H4 (cell line): ENCODE measurements at regions not wholly inside any gene's neighbourhood (a gene's known extent, or its start where the extent isn't known, plus 50 kb on each side); places are given as distances from the start of the nearest gene placed in this dataset.
A peak's percentile ranks its signal among the peaks of the same experiment; 100 is the strongest.

Source experiments
- DNase-seq: peaks from one replicate; pipeline ENCODE4 v3.0.0-alpha.2; 2015; ENCODE audit warnings: low spot score

DNA sequence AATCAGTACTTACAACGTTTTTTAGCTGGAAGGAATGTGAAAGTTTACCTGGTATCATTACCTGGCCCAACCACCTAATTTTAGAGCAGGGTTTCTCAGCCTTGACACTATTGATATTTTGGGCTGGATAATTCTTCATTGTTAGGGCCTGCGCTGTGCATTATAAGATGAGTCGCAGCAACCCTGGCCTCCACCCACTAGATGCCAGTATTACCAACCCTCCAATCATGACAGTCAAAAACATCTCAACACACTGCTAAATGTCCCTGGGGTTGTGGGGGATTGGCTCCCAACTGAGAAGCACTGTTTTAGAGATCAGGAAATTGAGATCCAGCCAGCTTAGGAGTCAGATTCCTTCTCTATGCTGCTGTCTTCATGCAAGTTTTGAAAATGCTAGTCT, 265.3 kb upstream of the TCF4 start:
- no peak for DNase-seq

DNA sequence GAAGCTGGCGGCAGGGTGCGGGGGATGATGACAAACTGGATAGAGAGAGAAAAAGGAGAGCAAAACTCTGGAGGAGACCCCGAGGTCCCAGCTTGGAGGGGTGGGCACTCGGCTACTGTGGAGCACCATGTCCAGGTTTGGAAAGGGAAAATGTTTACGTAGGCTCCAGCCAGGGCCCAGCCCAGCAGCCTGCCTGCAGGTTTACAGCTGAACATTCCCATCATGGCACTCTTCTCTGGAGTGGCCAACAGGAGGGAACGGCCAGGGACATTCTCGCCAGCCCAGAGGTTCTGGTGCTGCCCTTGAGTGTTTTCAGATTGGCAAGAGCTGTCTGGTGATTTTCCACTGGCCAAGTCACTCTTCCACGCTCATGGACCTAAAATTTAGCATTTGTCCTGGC, 262.9 kb upstream of the TCF4 start:
- DNase-seq, result no peak

DNA sequence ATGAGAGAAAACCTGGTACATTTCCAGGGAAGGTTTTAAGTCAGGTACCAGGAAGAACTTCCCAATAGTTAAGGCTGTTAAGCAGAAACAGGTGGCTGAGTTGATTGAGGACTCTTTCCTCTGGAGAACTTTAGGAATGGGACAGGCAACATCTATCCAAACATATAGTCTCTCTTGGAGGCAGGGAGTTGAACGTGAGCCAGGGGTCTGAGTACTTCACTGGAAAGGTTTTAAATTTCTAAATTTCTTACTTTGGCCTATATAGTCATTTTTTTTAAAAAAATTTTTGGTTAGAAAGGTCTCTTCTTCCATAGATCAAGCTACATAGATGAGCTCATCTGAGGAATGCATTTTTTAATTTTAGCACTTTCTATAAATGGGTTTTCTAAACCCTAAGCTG, 261.4 kb upstream of the TCF4 start:
- DNase-seq, result no peak

DNA sequence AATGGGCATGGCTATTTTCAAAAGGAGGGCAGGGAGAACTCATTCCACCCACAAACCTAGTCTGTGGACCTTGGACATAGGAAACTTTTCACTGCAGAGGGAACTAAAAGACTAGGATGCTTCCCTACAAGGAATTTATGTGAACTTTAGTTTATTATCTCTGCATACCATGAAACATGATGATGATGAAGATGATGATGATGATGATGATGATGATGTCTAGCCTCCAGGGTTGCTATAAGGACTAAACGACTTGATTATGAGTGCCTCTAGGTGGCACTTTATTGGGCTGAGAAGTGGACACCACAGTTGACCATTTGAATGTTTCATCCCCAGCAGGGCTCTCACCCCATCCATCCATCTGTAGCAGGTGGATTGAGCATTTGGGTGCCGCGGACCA, 260.0 kb upstream of the TCF4 start:
- DNase-seq, result no peak

DNA sequence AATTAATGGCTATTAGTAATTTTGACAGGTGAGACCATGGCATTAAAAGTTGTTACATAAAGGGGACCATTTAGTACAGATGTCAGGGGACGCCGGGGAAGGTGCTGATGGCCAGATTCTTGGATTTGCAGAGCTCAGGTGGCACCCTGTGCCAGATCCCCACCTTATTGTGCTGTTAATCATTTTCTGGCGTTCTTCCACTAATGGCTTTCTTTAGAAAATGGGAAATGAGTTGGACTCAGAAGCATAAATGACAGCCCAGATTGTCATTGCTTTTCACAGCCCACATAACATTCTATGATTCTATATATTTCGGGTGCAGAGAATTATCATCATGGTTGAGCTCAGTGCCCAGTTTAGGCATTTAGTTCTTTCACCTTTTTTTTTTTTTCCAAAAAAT, 257.2 kb upstream of the TCF4 start:
- no peak for DNase-seq

DNA sequence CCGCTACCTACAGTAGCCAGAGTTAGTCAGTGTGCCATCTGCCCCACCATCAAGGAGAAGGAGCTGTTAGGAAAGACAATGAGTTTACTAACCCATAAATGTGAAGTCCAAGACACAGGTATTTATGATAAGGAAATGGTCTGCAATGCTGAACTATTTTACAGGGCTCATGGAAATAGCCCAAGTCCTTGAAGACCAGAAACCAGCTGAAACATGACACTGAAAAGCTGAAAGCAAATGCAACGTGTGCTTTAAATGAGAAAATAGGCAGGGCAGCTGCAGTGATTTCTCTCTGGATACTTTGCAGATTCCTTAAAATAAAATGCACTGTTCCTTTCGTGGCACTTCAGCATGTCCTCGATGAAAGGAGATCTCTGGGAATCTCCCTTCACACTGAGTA, 256.4 kb upstream of the TCF4 start:
- DNase-seq, result no peak

DNA sequence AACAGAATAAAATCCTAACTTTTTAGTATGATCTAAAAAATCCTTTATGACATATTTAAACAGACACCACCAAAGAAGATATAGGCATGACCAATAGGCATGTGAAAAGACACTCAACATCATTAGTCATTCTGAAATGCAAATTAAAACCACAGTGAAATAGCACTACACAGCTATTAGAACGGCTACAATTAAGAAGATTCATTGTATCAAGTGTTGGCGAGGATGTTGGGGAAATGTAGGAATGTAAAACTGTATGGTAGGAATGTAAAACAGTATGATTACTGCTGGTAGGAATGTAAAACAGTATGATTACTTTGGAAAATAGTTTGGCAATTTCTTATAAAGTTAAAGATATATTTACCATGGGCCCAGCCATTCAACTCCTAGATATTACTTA, 253.3 kb upstream of the TCF4 start:
- no peak for DNase-seq

DNA sequence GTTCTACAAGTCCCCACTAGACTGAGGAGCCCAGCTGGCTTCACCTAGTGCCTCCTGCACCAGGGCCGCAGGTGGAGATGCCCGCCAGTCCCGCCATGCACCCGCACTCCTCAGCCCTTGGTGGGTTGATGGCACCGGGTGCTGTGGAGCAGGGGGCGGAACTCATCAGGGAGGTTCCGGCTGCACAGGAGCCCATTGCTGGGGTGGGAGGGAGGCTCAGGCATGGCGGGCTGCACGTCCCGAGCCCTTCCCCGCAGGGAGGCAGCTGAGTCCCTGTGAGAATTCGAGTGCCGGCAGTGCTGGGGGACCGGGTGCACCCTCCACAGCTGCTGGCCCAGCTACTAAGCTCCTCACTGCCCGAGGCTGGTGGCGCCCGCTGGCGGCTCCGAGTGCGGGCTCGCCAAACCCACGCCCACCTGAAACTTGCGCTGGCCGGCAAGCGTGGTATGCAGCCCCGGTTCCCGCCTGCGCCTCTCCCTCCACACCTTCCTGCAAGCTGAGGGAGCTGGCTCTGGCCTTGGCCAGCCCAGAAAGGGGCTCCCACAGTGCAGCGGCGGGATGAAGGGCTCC, 252.7 kb upstream of the TCF4 start:
- DNase-seq, result no peak

DNA sequence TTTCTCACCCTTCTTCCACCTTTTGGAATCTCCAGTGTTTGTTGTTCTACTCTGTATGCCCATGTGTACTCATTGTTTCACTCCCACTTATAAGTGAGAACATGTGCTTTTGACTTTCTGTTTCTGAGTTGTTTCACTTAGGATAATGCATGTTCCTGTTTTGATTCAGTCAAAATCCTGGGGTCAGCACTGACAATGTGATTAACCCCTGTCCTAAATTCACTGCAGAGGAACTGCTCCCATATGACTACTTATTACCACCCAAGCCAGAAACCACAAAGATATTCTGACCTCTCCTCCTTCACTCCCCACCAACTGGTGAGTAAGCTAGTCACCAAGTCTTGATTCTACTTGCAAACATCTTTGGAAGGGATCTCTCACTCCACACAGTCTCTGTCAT, 251.4 kb upstream of the TCF4 start:
- DNase-seq, result no peak

DNA sequence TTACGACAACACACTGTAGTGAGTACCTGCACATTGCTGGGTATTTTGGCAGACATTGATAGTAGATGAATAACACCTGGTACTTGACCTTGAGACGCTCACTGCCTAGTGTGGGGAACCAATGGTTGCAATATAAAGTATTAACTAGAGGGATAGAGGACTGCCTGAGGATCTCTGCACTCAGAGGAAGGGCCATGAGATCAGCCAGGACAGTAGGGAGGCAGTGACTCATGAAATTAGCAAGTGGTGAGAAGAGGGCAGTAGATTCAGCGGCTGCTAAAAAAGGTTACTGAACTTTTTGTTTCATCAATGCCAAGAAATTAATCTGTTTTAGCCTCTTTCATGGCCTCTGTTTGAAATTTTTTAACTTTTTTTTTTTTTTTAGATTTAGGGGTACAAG, 250.8 kb upstream of the TCF4 start:
- no peak for DNase-seq

DNA sequence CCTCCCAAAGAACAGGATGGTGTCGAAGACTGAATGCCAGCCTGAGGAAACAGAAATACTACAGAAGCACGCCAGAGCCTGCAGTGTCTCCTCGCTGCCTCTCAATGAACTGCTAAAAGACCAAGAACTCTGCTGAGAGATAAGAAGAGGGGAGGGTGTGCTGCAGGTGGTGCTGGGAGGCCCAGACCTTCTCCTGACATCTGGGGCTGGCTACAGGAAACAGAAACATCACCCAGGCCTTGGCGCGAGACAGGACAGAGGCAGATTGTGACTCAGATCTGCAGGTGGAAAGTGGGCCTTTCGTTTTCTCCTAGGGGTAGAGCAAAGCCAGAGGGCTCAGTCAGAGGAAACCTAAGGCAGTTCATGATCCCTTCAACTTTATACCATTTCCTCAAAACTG, 250.3 kb upstream of the TCF4 start:
- DNase-seq, result no peak

DNA sequence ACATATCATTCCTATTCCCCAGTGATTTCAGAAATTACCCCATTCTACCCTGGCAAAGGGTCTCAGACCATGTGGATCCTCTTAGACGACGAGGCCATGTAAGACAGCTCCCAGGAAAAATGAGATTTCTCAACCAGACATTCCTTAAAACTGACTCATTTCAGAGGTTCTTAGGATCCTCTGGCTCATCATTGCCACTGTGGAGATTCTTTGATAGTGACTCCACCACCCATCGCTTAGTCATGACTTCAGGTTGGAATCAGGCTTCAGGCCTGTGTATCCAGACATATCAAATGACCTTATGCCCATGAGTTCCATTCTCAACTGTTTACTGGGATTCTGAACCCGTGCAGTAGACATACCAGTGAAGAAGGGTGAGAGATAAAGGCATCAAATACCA, 245.6 kb upstream of the TCF4 start:
- peak; percentile 82 for DNase-seq

DNA sequence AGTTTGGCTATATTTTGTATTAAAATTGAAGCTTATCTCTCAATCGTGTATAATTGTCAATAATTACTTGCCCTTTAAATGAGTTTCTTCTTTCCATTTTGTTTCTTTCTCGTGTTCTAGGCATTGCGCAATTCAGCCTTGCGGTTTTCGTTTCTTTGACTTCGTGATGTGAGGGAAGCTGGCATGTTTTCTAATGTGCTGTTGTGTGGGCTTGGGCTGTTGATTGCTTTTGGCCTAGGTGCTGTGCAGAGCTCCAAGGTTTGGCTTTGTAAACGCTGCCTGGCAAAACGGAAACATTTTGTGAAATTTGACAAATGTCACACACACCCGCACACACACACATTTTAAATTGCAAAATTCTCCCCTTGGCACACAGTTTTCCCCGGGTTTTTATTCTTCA, 242.6 kb upstream of the TCF4 start:
- peak; percentile 38 for DNase-seq

DNA sequence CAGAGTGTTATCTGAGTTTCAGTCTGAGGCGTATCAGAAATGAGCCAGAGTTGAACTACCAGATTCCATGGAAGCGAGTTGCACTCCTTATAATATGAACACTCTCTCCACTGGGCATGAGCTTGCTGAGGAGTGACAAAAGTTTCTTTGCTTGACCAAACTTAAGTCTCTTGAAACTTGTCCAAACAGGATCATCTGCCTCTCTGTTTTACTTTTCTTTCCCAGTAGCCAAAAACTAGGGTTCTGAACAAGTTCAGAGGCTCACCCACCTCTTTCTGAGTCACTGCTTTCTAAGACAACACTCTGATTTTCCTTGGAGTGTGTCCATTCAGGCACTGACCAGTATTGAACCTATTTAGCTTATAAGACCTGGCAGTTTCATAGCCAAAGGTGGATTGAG, 233.2 kb upstream of the TCF4 start:
- DNase-seq, result peak; percentile 14

DNA sequence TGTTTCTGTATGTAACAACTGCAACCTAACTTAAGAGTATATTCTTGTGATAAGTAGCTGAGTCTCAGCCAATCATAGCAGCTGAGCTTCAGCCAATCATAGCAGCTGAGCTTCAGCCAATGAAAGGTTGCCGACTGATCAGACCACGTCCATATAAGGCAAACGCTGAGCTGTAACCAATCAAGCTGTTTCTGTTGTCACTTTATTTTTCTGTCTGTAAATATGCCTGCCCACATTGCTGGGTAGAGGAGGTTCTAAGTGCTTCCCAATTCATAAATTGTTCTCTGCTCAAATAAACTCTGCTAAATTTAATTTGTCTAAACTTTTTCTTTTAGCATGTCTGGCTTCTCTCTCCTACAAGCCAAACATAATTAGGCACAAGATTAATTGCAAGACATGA, 231.5 kb upstream of the TCF4 start:
- DNase-seq, result no peak

DNA sequence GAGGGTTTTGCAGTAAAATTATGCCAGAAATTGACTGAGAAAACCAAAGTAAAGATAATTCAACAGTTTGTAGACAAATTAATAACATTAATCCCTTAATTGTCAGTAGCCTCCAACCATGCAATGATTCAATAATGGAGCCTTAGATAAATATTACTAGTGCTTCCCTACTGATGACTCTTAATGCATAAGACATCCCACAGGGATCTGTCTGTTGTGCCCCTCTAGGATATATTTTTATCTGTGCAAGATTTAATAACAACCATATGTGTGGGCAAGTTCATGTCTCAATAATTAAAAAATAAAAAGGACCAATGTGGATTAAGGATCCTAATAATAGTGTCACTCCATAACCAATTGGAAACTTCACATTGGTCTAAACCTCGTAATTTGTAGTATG, 230.3 kb upstream of the TCF4 start:
- no peak for DNase-seq

DNA sequence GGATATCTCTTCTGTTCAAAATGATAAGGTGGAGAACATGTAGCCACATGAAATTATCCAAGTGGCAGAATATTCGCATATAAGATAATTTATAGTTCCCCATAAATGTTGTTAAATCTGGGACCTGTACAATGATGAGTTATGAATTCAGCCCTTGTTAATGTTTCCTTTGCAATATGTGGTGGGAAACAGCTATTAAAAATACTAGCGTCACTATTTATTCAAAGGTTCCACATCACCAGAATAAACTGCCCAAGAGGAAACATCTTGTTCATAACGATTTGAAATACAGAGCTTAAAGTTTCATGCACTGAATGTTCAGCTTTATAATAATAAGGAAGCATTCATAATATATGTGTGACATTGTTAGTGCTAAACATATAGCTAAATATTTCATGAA, 223.9 kb upstream of the TCF4 start:
- DNase-seq, result no peak

DNA sequence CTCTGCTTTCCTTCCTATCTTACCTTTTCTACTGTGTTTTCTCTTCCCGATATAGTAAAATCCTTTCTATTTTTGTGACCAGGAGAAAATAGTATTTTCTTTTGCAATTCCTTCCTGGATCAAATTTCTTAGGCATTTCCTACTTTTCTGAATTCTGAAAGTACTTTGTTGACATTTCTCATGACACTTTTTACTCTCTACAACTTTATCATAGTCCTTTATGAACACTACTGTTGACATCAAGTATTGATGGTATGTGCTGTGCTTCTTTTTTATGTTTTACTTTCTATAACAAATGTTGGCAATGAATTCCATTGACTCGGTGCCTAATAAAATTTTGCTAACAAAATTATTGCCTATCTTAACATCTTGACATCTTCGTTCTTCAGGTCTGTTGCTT, 217.7 kb upstream of the TCF4 start:
- DNase-seq, result no peak

DNA sequence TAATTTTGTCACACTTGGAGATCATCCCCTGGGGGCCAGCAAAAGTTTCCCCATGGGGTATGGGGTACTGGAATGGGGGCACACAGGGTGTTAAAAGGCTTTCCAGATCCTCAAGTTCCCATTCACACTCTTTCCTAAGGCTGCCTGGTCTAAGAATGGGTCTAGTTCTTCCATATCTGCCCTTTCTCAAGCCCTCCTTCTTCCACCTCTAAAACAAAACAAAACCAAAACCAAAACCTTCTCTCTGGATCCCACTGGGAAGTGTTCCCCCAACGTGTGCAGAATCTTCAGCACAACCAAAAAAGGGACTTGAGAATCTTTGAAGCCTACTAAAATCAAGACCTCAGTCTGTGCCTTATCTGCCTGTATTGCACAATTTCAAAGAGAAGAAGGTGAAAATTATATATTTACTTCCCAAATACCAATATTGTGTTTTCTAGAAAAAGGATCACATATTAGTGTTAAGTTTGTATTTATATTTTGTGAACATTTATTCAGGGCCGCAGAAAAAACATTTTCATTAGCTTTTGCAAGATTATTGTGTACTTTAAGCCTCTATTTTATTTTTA, 207.2 kb upstream of the TCF4 start:
- no peak for DNase-seq

DNA sequence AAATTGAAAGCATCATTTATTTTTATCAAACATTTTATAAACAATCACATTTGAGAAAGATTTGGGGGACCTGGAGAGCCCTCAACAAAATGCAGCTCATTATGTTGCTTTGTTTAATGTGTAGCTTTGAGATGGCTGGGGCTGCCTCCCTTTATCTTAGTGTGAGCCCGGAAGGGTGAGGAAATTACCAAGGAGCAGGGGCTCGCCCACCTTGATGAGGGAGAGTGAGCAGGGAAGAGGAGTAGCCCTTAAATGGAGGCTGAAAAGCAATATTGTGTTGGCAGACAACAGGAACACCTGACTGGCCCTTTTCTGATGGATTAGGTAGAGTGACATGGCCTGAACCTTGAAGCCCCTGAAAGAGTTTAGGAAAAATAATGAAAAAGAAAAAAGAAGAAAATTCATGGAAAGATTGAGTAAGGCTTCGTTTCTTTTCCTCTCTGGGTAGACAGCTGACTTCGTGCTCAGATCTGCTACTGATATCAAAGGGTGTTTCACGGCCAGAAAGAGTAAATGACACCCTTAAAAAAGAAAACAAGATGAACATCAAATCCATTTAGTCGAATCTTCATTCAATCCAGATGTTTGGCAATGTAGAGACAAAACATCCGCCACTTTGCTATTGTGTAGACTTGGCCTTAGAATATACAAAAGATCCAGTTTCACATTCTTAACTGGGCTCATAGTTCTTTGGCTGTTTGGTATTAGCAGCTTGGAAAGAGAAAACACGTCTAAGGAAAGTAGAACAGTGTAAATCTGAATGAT, 206.5 kb upstream of the TCF4 start:
- DNase-seq, result peak; percentile 43

DNA sequence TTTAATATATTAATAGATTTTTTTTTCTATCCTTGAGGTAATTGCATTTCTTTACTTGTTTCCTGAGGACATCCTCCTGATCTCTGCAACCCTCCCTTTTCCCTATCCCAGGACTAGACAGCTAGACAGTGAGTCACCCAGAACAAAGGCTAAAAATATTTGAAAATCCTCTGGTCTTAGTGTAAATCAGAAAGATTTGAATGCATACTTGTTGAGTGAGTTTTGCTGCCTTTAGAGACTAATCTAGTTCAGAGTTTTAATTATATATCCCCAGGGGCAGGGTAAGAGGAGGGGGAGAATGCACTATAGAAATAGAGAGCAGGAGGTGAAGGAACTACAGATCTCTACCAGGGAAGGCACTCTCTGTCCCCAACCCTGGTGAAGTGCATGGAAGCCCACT, 202.3 kb upstream of the TCF4 start:
- no peak for DNase-seq

DNA sequence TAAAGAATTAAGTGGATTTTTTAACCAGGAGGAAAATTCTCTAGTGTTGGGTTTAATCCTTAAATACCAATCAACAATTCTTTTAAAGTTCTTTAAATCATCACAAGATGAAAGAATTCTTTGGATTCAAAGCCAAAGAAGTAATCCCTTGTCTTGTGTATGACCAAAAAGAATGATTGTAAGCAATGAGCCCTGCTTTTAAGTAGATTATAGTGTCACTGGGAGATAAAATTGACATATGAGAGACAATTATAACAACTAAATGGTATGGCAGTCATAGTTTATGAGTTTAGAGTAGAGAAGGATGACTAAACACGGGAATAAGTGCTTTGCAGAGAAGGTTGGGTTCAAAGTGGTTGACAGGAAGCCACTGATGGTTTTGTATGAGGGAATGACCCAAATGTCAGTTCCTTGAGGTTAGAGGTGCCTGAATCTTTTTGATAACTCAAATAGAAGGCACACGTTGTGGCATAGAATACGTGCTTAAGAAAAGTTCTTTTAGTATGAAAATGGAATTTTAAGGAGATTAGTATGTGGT, 199.6 kb upstream of the TCF4 start:
- no peak for DNase-seq

DNA sequence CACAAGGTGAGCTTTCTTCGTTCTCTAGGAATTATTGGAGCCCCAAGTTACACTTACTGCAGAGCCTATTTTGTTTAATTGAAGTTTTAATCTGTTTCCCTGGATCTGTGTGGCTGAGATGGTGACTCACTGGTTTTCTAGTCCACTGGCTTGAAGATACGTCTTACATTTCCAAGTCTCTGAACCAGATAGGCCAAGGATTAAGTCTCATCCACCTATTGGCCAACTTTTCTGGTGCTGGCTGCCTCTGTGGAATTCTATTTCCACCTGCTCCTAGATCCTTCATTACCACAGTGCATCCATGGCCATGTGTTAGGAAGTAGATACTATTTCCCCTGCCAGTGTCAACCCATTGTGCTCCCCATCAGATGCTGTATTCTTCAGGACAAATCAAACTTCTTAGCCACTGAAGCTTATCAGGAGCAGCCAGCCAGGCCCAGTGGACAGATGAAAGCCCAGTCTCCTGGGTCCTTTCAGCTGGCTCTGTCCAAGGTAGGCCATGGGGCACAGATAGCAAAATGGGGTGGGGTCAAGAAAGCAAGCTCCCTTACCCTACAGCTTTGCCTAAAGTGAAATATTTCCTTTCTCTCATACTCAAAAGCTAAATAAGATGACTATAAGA, 198.8 kb upstream of the TCF4 start:
- DNase-seq, result no peak
